ENCODE measurements at regions not wholly inside any gene's neighbourhood (a gene's known extent, or its start where the extent isn't known, plus 50 kb on each side); places are given as distances from the start of the nearest gene placed in this dataset.
"Not testable (repeated sequence)": the region's sequence is repeated elsewhere in the genome, so short reads cannot be mapped to it uniquely, and the experiment has no call there.

GRCh38 chr16:52727441-52727840, 180.5 kb upstream of the TOX3 start:
- no peak for DNase-seq

GRCh38 chr16:52725461-52725860, 178.5 kb upstream of the TOX3 start:
- DNase-seq, result no peak

- DNase-seq, result no peak
These were observed 178.1 kb upstream of the TOX3 start for GRCh38 chr16:52725043-52725442.

- no peak for DNase-seq
These were observed 174.4 kb upstream of the TOX3 start for GRCh38 chr16:52721331-52721730.

DNA sequence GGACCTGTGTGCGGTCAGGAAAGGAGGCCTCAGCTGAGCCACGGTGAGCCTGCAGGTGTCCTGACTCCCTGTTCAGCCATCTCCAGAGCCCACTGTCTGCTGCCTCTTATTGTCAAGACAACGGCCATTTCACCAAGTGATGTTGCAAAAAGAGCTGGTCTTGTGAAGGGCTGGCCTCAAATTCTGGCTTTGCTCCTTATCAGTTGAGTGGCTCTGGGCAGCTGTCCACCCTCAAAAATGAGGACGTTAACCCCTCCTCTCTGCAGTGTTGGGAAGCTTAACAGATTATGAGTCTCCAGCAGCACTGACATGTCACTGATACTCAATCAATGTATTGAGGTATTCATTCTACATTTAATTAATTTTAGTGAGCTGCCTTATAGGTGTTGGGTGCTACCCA, 171.1 kb upstream of the TOX3 start:
- DNase-seq, result no peak

GRCh38 chr16:52713740-52714139, 166.8 kb upstream of the TOX3 start:
- no peak for DNase-seq

DNA sequence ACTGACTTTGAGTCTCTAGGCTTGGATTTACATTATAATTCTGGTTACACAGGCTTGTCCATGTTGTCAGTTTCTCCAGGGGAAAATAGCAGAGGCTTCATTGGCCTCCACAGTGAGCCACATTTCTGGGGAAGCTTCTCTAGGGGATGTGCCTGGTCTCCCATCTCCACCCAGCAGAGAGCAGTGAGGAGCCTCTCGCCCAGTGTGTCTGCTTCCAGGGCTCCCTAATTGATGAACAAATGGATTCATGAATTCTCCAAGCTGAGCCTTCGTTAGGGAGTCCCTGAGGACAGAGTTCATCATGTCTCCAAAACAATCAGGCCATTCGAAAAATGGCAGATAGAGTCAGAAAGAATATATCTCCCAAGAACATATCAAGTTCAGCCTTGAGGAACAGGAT, 162.4 kb upstream of the TOX3 start:
- DNase-seq, result no peak

- no peak for DNase-seq
These were observed 161.5 kb upstream of the TOX3 start for GRCh38 chr16:52708476-52708875.

GRCh38 chr16:52707676-52708337, 160.9 kb upstream of the TOX3 start:
- DNase-seq, result no peak

DNA sequence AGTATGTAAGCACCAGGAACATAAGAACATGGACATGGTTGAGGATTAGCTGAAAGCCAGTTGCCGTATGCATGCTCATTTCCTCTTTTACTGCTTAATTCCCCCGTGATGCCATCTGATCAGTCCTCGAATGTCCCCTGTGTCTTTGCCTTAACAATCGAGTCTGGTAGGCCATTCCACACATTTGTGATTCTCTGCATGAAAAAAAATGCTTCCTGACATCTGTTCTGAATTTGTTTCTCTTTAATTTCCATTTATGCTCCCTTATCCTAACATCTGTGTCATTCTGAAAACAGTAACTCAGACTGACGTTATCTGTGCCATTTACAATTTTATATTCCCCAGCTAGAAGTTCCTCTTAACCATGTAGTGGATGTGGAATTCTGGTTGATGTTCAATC, 158.2 kb upstream of the TOX3 start:
- DNase-seq, result no peak

GRCh38 chr16:52697971-52698370, 151.0 kb upstream of the TOX3 start:
- no peak for DNase-seq

DNA sequence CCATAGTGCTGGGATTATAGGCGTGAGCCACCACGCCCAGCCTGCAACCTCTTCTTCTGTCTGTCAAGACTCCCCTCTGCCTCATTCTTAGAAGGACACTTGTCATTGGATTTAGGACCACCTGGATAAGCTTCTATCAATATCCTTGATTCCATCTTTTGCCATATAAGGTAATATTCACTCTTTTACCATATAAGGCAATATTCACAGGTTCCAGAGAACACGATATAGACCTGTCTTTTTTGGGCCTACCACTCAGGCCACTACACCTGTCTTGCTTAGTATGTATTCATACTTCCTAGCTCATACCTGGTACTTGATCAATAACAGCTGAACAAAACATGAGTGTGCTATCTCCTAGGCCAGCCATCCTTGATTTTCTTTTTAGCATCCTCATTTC, 149.2 kb upstream of the TOX3 start:
- DNase-seq, result no peak

GRCh38 chr16:52690468-52690867, 143.5 kb upstream of the TOX3 start:
- no peak for DNase-seq

DNA sequence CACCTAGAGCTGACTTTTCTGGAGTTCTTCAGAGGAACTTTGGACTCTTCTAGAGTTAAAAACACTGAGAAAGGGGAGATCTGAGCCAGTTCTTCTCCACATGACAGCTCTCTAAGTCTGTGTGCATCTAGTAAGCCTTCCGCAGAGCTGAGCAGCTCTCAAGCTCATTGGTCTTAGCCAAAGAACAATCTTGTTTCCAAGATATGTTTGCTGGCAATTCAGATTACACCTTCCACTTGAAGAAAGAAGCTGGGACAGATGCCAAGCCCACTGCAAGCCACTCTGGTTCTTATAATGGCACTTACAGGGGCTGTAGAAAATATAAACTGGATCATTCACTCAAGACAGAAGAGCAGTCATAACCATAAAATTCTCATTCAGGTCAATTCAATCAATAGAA, 134.1 kb upstream of the TOX3 start:
- DNase-seq, result no peak

GRCh38 chr16:52677501-52677900, 130.6 kb upstream of the TOX3 start:
- DNase-seq, result no peak

GRCh38 chr16:52676959-52677358, 130.0 kb upstream of the TOX3 start:
- DNase-seq, result no peak

GRCh38 chr16:52671590-52671989, 124.6 kb upstream of the TOX3 start:
- DNase-seq, result no peak

GRCh38 chr16:52657924-52658323, 111.0 kb upstream of the TOX3 start:
- no peak for DNase-seq

- not testable (repeated sequence) for DNase-seq
These were observed 109.0 kb upstream of the TOX3 start for GRCh38 chr16:52655916-52656315.

DNA sequence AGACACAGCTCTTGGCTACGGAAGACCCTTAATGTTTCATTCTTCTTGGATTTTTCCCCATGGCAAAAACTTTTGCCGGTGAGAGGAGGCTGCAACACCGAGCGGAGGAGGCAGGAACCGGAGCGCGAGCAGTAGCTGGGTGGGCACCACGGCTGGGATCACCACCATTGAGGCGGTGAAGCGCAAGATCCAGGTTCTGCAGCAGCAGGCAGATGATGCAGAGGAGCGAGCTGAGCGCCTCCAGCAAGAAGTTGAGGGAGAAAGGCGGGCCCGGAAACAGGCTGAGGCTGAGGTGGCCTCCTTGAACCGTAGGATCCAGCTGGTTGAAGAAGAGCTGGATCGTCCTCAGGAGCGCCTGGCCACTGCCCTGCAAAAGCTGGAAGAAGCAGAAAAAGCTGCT, 108.2 kb upstream of the TOX3 start:
- not testable (repeated sequence) for DNase-seq

GRCh38 chr16:52652033-52652432, 105.1 kb upstream of the TOX3 start:
- no peak for DNase-seq

- no peak for DNase-seq
These were observed 103.8 kb upstream of the TOX3 start for GRCh38 chr16:52650789-52651188.

GRCh38 chr16:52650318-52650717, 103.4 kb upstream of the TOX3 start:
- no peak for DNase-seq

GRCh38 chr16:52649870-52650269, 102.9 kb upstream of the TOX3 start:
- no peak for DNase-seq

DNA sequence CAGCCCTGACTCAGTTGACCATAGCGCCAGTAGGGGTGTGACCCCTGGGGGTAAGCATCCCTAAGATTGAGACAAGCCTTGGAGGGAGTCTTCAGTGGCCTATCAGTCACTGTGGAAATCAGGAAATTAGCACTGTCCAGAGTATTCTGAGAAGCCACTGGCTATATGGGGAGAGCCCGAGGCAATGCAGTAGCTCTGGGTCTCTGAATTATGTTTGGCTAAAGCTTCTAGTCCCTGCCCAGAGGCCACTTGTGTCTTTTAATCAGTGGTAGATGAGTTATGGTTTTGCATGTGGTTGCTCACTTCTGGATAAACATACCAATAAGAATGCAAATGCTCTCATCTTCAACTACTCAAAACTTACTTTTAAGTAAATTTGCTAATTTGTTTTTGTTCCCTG, 100.6 kb upstream of the TOX3 start:
- no peak for DNase-seq
